HCT116 (cell line): ENCODE measurements at regions not wholly inside any gene's neighbourhood (a gene's known extent, or its start where the extent isn't known, plus 50 kb on each side); places are given as distances from the start of the nearest gene placed in this dataset.

Experiments
- EZH2 ChIP-seq: fragments of 200-600 bp; sonication (generic); IDR thresholded peaks from 2 replicates; pipeline ENCODE4 v1.6.1; 2017; ENCODE audit warnings: antibody characterized with exemption, mixed run types
- POLR2A ChIP-seq: IDR thresholded peaks from 2 replicates; pipeline ENCODE4 v1.7.0; 2011; ENCODE audit warnings: borderline replicate concordance; ENCODE audit not compliant: insufficient read depth, insufficient read length; ENCODE audit errors: extremely low read depth
- SRF ChIP-seq: IDR thresholded peaks from 2 replicates; pipeline ENCODE4 v1.6.1; 2012; ENCODE audit warnings: low read depth
- ZFX ChIP-seq: fragments of 450-650 bp; IDR thresholded peaks from 2 replicates; pipeline ENCODE4 v1.6.1; 2017
- TF ChIP-seq, protein P1 (sequence below), 3 experiments: fragments of 200-600 bp in 1 of 3; sonication (generic) in 1 of 3; IDR thresholded peaks in 2 of 3; conservative IDR thresholded peaks in 1 of 3; 2 replicates each; pipeline ENCODE4 v1.5.1; 2012 to 2017; ENCODE audit warnings: low read depth in 2 of 3, low read length in 2 of 3, antibody characterized with exemption in 1 of 3, borderline replicate concordance in 1 of 3, control low read depth in 1 of 3, mild to moderate bottlenecking in 1 of 3, mixed read lengths in 1 of 3, mixed run types in 1 of 3, moderate library complexity in 1 of 3; ENCODE audit not compliant: insufficient read depth in 1 of 3
- TF ChIP-seq, protein P2 (sequence below): IDR thresholded peaks from 2 replicates; pipeline ENCODE4 v1.6.1; 2012

DNA sequence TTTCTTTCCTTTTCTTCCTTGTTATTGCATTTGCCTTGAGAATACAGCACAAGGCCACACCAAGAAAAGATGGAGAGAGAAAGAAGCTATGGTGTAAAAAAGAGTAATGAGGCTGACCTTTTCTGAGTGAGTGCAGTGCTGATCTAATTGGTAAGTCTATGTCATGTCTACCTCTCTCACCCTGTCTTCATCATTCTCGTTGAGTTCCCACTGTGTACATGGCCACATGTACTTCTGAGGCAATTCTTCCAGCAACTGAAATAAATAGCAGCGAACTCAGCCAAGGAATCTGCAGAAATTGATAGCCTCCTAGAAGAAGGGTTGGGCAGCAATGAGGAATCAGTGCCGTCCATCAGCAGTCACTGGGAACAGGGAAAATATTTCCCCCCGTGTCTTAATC, 367.2 kb upstream of the SPTLC3 start:
- TF ChIP-seq EZH2 (no peak), SRF (no peak), POLR2A (no peak), ZFX (no peak)
- TF ChIP-seq, protein P1, sequence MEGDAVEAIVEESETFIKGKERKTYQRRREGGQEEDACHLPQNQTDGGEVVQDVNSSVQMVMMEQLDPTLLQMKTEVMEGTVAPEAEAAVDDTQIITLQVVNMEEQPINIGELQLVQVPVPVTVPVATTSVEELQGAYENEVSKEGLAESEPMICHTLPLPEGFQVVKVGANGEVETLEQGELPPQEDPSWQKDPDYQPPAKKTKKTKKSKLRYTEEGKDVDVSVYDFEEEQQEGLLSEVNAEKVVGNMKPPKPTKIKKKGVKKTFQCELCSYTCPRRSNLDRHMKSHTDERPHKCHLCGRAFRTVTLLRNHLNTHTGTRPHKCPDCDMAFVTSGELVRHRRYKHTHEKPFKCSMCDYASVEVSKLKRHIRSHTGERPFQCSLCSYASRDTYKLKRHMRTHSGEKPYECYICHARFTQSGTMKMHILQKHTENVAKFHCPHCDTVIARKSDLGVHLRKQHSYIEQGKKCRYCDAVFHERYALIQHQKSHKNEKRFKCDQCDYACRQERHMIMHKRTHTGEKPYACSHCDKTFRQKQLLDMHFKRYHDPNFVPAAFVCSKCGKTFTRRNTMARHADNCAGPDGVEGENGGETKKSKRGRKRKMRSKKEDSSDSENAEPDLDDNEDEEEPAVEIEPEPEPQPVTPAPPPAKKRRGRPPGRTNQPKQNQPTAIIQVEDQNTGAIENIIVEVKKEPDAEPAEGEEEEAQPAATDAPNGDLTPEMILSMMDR (IDR thresholded peaks at IDR 0.05 in 2 of 3, conservative IDR thresholded peaks at IDR 0.05 in 1 of 3; ENCODE audit: borderline replicate concordance in 1 of 3, insufficient read depth in 1 of 3, low read depth in 2 of 3, low read length in 2 of 3): no peak
- TF ChIP-seq, protein P2, sequence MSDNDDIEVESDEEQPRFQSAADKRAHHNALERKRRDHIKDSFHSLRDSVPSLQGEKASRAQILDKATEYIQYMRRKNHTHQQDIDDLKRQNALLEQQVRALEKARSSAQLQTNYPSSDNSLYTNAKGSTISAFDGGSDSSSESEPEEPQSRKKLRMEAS: no peak
